Liver (tissue), 7 donors: ENCODE measurements at regions not wholly inside any gene's neighbourhood (a gene's known extent, or its start where the extent isn't known, plus 50 kb on each side); places are given as distances from the start of the nearest gene placed in this dataset.

Source experiments
- DNase-seq: peaks from one replicate; pipeline ENCODE4 v3.0.0-alpha.2; 2017; ENCODE audit warnings: low spot score
- H3K27ac ChIP-seq, 2 donors: one replicate each; pipeline ENCODE4 v1.7.0; 2013; ENCODE audit warnings: inconsistent platforms in 2 of 2, low read length in 2 of 2, control low read depth in 1 of 2, low read depth in 1 of 2, mild to moderate bottlenecking in 1 of 2
- H3K27me3 ChIP-seq, 4 donors: one replicate each; pipeline versions ENCODE4 v1.6.1 to v1.7.0; 2013; ENCODE audit warnings: low read length in 3 of 4, inconsistent platforms in 1 of 4, mild to moderate bottlenecking in 1 of 4, moderate library complexity in 1 of 4; ENCODE audit not compliant: control insufficient read depth in 4 of 4, insufficient read depth in 4 of 4
- H3K36me3 ChIP-seq, 4 donors: one replicate each; pipeline versions ENCODE4 v1.6.1 to v1.7.0; 2013; ENCODE audit warnings: low read length in 3 of 4, mild to moderate bottlenecking in 3 of 4, low read depth in 1 of 4, moderate library complexity in 1 of 4; ENCODE audit not compliant: control insufficient read depth in 4 of 4, insufficient read depth in 3 of 4
- H3K4me1 ChIP-seq, 4 donors: one replicate each; pipeline versions ENCODE4 v1.6.1 to v1.7.0; 2013; ENCODE audit warnings: low read length in 3 of 4, mild to moderate bottlenecking in 3 of 4, moderate library complexity in 1 of 4; ENCODE audit not compliant: control insufficient read depth in 4 of 4, insufficient read depth in 4 of 4
- H3K4me3 ChIP-seq, 3 donors: one replicate each; pipeline versions ENCODE4 v1.6.1 to v1.7.0; 2013; ENCODE audit warnings: low read length in 3 of 3, control low read depth in 1 of 3, low read depth in 1 of 3, mild to moderate bottlenecking in 1 of 3
- H3K9ac ChIP-seq, 2 donors: one replicate each; pipeline ENCODE4 v1.7.0; 2013; ENCODE audit warnings: low read length in 2 of 2, mild to moderate bottlenecking in 2 of 2, moderate library complexity in 2 of 2, control low read depth in 1 of 2, low read depth in 1 of 2
- H3K9me3 ChIP-seq, 4 donors: one replicate each; pipeline versions ENCODE4 v1.6.1 to v1.7.0; 2013; ENCODE audit warnings: low read length in 3 of 4; ENCODE audit not compliant: control insufficient read depth in 4 of 4
- EGR1 ChIP-seq, 2 donors: IDR thresholded peaks; 2 replicates each; pipeline ENCODE4 v1.6.1; 2016 to 2018; ENCODE audit warnings: antibody characterized with exemption in 2 of 2, low read depth in 2 of 2
- FOXA1 ChIP-seq: IDR thresholded peaks from 2 replicates; pipeline ENCODE4 v1.6.1; 2016; ENCODE audit warnings: antibody characterized with exemption
- GABPA ChIP-seq, 2 donors: IDR thresholded peaks in 1 of 2; conservative IDR thresholded peaks in 1 of 2; 2 replicates each; pipeline ENCODE4 v1.6.1; 2016; ENCODE audit warnings: antibody characterized with exemption in 2 of 2, mild to moderate bottlenecking in 1 of 2, moderate library complexity in 1 of 2
- HNF4A ChIP-seq, 2 donors: conservative IDR thresholded peaks; 2 replicates each; pipeline ENCODE4 v1.6.1; 2016; ENCODE audit warnings: antibody characterized with exemption in 2 of 2, mild to moderate bottlenecking in 2 of 2
- JUND ChIP-seq, 2 donors: IDR thresholded peaks; 2 replicates each; pipeline ENCODE4 v1.6.1; 2016; ENCODE audit warnings: antibody characterized with exemption in 2 of 2
- NR2F2 ChIP-seq: IDR thresholded peaks from 2 replicates; pipeline ENCODE4 v1.6.1; 2016; ENCODE audit warnings: antibody characterized with exemption
- RAD21 ChIP-seq, 2 donors: IDR thresholded peaks; 2 replicates each; pipeline ENCODE4 v1.6.1; 2016; ENCODE audit warnings: antibody characterized with exemption in 2 of 2, mild to moderate bottlenecking in 2 of 2
- RXRA ChIP-seq, 2 donors: IDR thresholded peaks; 2 replicates each; pipeline ENCODE4 v1.6.1; 2017 to 2018; ENCODE audit warnings: antibody characterized with exemption in 2 of 2, mild to moderate bottlenecking in 1 of 2
- SP1 ChIP-seq: IDR thresholded peaks from 2 replicates; pipeline ENCODE4 v1.6.1; 2018; ENCODE audit warnings: antibody characterized with exemption, mild to moderate bottlenecking
- TAF1 ChIP-seq: conservative IDR thresholded peaks from 2 replicates; pipeline ENCODE4 v1.6.1; 2016; ENCODE audit warnings: antibody characterized with exemption, mild to moderate bottlenecking
- WGBS: extraction: QIAGEN DNeasy Blood & Tissue Kit; methylation state at CpG from one replicate; pipeline ENCODE4 v1.1.7; 2013; 5-methylcytosine and 5-hydroxymethylcytosine counted together
- TF ChIP-seq, protein P1 (sequence below): IDR thresholded peaks from 2 replicates; pipeline ENCODE4 v1.6.1; 2016; ENCODE audit warnings: antibody characterized with exemption, mild to moderate bottlenecking
- TF ChIP-seq, protein P2 (sequence below): IDR thresholded peaks from 2 replicates; pipeline ENCODE4 v1.6.1; 2016; ENCODE audit warnings: antibody characterized with exemption
- TF ChIP-seq, protein P3 (sequence below): IDR thresholded peaks from 2 replicates; pipeline ENCODE4 v1.6.1; 2016; ENCODE audit warnings: antibody characterized with exemption
- TF ChIP-seq, protein P4 (sequence below): IDR thresholded peaks from 2 replicates; pipeline ENCODE4 v1.6.1; 2016; ENCODE audit warnings: antibody characterized with exemption
- donor health status: healthy.
- donor health status: healthy.
- donor health status: healthy.
- donor health status: healthy.

DNA sequence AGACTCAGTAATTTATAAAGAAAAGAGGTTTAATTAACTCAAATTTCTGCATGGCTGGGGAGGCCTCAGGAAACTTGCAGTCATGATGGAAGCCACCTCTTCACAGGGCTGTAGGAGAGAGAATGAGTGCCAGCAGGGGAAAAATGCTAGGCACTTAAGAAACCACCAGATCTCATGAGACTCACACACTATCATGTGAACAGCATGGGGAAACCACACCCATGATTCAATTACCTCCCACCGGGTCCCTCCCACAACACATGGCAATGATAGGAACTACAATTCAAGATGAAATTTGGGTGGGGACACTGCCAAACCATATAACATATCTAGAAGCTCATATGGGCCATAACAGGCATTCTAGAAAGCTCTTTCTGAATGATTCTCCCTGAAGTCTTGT is 190.3 kb downstream of the WNT5A start:
- no peaks in the 10 kb centered on the region for H3K4me1 ChIP-seq
- H3K9me3 ChIP-seq, result no peaks in the 10 kb centered on the region
- no peak overlapping the region for H3K27ac ChIP-seq
- peaks cover 0 to 3% (median 0%) of the 10 kb centered on the region in 4 donors for H3K27me3 ChIP-seq
- no peak overlapping the region for H3K4me3 ChIP-seq
- H3K9ac ChIP-seq, result no peak overlapping the region
- TF ChIP-seq NR2F2 (no peak), HNF4A (conservative IDR thresholded peaks at IDR 0.05) (no peak), RXRA (IDR thresholded peaks at IDR 0.05) (no peak), TAF1 (no peak), RAD21 (IDR thresholded peaks at IDR 0.05) (no peak), GABPA (IDR thresholded peaks at IDR 0.05 in 1 of 2, conservative IDR thresholded peaks at IDR 0.05 in 1 of 2) (no peak), FOXA1 (no peak), SP1 (no peak), EGR1 (IDR thresholded peaks at IDR 0.05; ENCODE audit: low read depth in 2 of 2) (no peak)
- TF ChIP-seq, protein P1, sequence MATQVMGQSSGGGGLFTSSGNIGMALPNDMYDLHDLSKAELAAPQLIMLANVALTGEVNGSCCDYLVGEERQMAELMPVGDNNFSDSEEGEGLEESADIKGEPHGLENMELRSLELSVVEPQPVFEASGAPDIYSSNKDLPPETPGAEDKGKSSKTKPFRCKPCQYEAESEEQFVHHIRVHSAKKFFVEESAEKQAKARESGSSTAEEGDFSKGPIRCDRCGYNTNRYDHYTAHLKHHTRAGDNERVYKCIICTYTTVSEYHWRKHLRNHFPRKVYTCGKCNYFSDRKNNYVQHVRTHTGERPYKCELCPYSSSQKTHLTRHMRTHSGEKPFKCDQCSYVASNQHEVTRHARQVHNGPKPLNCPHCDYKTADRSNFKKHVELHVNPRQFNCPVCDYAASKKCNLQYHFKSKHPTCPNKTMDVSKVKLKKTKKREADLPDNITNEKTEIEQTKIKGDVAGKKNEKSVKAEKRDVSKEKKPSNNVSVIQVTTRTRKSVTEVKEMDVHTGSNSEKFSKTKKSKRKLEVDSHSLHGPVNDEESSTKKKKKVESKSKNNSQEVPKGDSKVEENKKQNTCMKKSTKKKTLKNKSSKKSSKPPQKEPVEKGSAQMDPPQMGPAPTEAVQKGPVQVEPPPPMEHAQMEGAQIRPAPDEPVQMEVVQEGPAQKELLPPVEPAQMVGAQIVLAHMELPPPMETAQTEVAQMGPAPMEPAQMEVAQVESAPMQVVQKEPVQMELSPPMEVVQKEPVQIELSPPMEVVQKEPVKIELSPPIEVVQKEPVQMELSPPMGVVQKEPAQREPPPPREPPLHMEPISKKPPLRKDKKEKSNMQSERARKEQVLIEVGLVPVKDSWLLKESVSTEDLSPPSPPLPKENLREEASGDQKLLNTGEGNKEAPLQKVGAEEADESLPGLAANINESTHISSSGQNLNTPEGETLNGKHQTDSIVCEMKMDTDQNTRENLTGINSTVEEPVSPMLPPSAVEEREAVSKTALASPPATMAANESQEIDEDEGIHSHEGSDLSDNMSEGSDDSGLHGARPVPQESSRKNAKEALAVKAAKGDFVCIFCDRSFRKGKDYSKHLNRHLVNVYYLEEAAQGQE, result no peak
- TF ChIP-seq, protein P2, sequence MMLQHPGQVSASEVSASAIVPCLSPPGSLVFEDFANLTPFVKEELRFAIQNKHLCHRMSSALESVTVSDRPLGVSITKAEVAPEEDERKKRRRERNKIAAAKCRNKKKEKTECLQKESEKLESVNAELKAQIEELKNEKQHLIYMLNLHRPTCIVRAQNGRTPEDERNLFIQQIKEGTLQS, result no peak
- DNase-seq, result no peak
- H3K36me3 ChIP-seq, result no peaks in the 10 kb centered on the region
- 94% methylated on average over 1 of the region's 1 CpG for WGBS

DNA sequence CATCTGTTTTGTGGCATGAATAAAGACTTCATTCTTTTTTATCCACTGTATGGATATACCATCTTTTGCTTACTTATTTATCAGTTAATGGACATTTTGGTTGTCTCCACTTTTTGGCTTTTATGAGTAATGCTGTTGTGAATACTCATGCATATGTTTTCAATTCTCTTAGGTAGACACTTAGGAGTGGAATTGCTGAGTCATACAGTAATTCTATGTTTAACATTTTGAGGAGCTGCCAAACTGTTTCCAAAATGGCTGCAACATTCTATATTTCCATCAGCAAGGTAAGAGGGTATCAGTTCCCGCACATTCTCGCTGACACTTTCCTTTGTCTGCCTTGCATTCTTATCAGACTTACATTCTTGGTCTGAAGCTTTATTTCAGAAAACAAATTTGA is 191.1 kb downstream of the WNT5A start:
- Histone ChIP-seq H3K9ac (no peak overlapping the region), H3K27me3 (peaks cover 0 to 5% (median 0%) of the 10 kb centered on the region in 4 donors), H3K36me3 (no peaks in the 10 kb centered on the region), H3K9me3 (no peaks in the 10 kb centered on the region), H3K4me3 (no peak overlapping the region), H3K4me1 (no peaks in the 10 kb centered on the region), H3K27ac (no peak overlapping the region)
- TF ChIP-seq, protein P1, result no peak
- TF ChIP-seq TAF1, result no peak
- no peak for TF ChIP-seq JUND (IDR thresholded peaks at IDR 0.05)
- TF ChIP-seq, protein P3, sequence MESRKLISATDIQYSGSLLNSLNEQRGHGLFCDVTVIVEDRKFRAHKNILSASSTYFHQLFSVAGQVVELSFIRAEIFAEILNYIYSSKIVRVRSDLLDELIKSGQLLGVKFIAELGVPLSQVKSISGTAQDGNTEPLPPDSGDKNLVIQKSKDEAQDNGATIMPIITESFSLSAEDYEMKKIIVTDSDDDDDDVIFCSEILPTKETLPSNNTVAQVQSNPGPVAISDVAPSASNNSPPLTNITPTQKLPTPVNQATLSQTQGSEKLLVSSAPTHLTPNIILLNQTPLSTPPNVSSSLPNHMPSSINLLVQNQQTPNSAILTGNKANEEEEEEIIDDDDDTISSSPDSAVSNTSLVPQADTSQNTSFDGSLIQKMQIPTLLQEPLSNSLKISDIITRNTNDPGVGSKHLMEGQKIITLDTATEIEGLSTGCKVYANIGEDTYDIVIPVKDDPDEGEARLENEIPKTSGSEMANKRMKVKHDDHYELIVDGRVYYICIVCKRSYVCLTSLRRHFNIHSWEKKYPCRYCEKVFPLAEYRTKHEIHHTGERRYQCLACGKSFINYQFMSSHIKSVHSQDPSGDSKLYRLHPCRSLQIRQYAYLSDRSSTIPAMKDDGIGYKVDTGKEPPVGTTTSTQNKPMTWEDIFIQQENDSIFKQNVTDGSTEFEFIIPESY, result no peak
- TF ChIP-seq SP1, result no peak
- TF ChIP-seq GABPA (IDR thresholded peaks at IDR 0.05 in 1 of 2, conservative IDR thresholded peaks at IDR 0.05 in 1 of 2), result no peak
- TF ChIP-seq HNF4A (conservative IDR thresholded peaks at IDR 0.05), result no peak
- TF ChIP-seq, protein P4, sequence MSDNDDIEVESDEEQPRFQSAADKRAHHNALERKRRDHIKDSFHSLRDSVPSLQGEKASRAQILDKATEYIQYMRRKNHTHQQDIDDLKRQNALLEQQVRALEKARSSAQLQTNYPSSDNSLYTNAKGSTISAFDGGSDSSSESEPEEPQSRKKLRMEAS, result no peak
- no peak for TF ChIP-seq EGR1 (IDR thresholded peaks at IDR 0.05; ENCODE audit: low read depth in 2 of 2)
- DNase-seq, result no peak
- WGBS, result 87% methylated on average over 2 of the region's 2 CpGs
